ENCODE measurements at regions not wholly inside any gene's neighbourhood (a gene's known extent, or its start where the extent isn't known, plus 50 kb on each side); places are given as distances from the start of the nearest gene placed in this dataset.

GRCh38 chr12:93170928-93171327 lies 206.8 kb upstream of the NUDT4 start:
- no peak for DNase-seq (ENCODE audit: low spot score)
- H3K27ac Mint-ChIP-seq (ENCODE audit: unreplicated experiment): no peak overlapping the region
- no peaks in the 10 kb centered on the region for H3K27me3 Mint-ChIP-seq (ENCODE audit: low read depth)
- no peak for TF ChIP-seq CTCF (IDR thresholded peaks at IDR 0.05)
- H3K4me3 Mint-ChIP-seq (ENCODE audit: unreplicated experiment): no peak overlapping the region
- no peaks in the 10 kb centered on the region for H3K9me3 Mint-ChIP-seq (ENCODE audit: low read depth)
- no peaks in the 10 kb centered on the region for H3K36me3 Mint-ChIP-seq (ENCODE audit: low read depth)
- peaks cover 26% of the 10 kb centered on the region for H3K4me1 Mint-ChIP-seq (ENCODE audit: low read depth)

GRCh38 chr12:93173178-93173957 lies 204.4 kb upstream of the NUDT4 start:
- H3K4me1 Mint-ChIP-seq (ENCODE audit: low read depth): peaks cover 35% of the 10 kb centered on the region
- H3K4me3 Mint-ChIP-seq (ENCODE audit: unreplicated experiment): no peak overlapping the region
- no peaks in the 10 kb centered on the region for H3K27me3 Mint-ChIP-seq (ENCODE audit: low read depth)
- DNase-seq (ENCODE audit: low spot score): no peak
- no peaks in the 10 kb centered on the region for H3K9me3 Mint-ChIP-seq (ENCODE audit: low read depth)
- no peak overlapping the region for H3K27ac Mint-ChIP-seq (ENCODE audit: unreplicated experiment)
- no peak for TF ChIP-seq CTCF (IDR thresholded peaks at IDR 0.05)
- H3K36me3 Mint-ChIP-seq (ENCODE audit: low read depth): no peaks in the 10 kb centered on the region

GRCh38 chr12:93174048-93174447 lies 203.7 kb upstream of the NUDT4 start:
- TF ChIP-seq CTCF (IDR thresholded peaks at IDR 0.05): no peak
- no peak overlapping the region for H3K27ac Mint-ChIP-seq (ENCODE audit: unreplicated experiment)

GRCh38 chr12:93174473-93174872 lies 203.3 kb upstream of the NUDT4 start:
- no peak for DNase-seq (ENCODE audit: low spot score)
- no peak for TF ChIP-seq CTCF (IDR thresholded peaks at IDR 0.05)
- Mint-ChIP-seq H3K27me3 (ENCODE audit: low read depth) (no peaks in the 10 kb centered on the region), H3K27ac (ENCODE audit: unreplicated experiment) (no peak overlapping the region), H3K4me3 (ENCODE audit: unreplicated experiment) (no peak overlapping the region), H3K9me3 (ENCODE audit: low read depth) (no peaks in the 10 kb centered on the region), H3K4me1 (ENCODE audit: low read depth) (peaks cover 30% of the 10 kb centered on the region), H3K36me3 (ENCODE audit: low read depth) (no peaks in the 10 kb centered on the region)

More at GRCh38 chr12:93174048-93174447, 203.7 kb upstream of the NUDT4 start:
- H3K9me3 Mint-ChIP-seq (ENCODE audit: low read depth): no peaks in the 10 kb centered on the region
- no peak overlapping the region for H3K4me3 Mint-ChIP-seq (ENCODE audit: unreplicated experiment)
- H3K4me1 Mint-ChIP-seq (ENCODE audit: low read depth): peaks cover 30% of the 10 kb centered on the region
- no peaks in the 10 kb centered on the region for H3K36me3 Mint-ChIP-seq (ENCODE audit: low read depth)
- no peak for DNase-seq (ENCODE audit: low spot score)
- H3K27me3 Mint-ChIP-seq (ENCODE audit: low read depth): no peaks in the 10 kb centered on the region

- H3K4me3 Mint-ChIP-seq (ENCODE audit: unreplicated experiment): no peak overlapping the region
- no peak for DNase-seq (ENCODE audit: low spot score)
- TF ChIP-seq CTCF (IDR thresholded peaks at IDR 0.05): no peak
- H3K27me3 Mint-ChIP-seq (ENCODE audit: low read depth): no peaks in the 10 kb centered on the region
- H3K9me3 Mint-ChIP-seq (ENCODE audit: low read depth): no peaks in the 10 kb centered on the region
- no peaks in the 10 kb centered on the region for H3K36me3 Mint-ChIP-seq (ENCODE audit: low read depth)
- H3K27ac Mint-ChIP-seq (ENCODE audit: unreplicated experiment): peak overlapping the region; percentile 67
- peaks cover 31% of the 10 kb centered on the region for H3K4me1 Mint-ChIP-seq (ENCODE audit: low read depth)
Observed at GRCh38 chr12:93176165-93176564, 201.6 kb upstream of the NUDT4 start.
